ENCODE measurements at regions not wholly inside any gene's neighbourhood (a gene's known extent, or its start where the extent isn't known, plus 50 kb on each side); places are given as distances from the start of the nearest gene placed in this dataset.

GRCh38 chr1:14015917-14016316, 315.9 kb downstream of the PRDM2 start:
- Histone ChIP-seq H3K4me1 (ENCODE audit: control insufficient read depth in 3 of 3, insufficient read depth in 2 of 3, low read depth in 1 of 3, low read length in 2 of 3) (no peaks in the 10 kb centered on the region), H3K36me3 (ENCODE audit: control insufficient read depth in 3 of 3, insufficient read depth in 2 of 3, low read depth in 1 of 3, low read length in 3 of 3) (no peaks in the 10 kb centered on the region), H3K9me3 (ENCODE audit: control insufficient read depth in 2 of 2, insufficient read depth in 1 of 2, low read depth in 1 of 2, low read length in 1 of 2) (no peaks in the 10 kb centered on the region), H3K27me3 (ENCODE audit: control insufficient read depth in 3 of 3, insufficient read depth in 3 of 3, low read length in 3 of 3) (no peaks in the 10 kb centered on the region), H3K4me3 (ENCODE audit: low read depth in 1 of 3, low read length in 3 of 3) (no peak overlapping the region), H3K27ac (ENCODE audit: low read depth in 1 of 3, low read length in 2 of 3) (no peak overlapping the region)
- WGBS, 3 donors, result 75 to 88% (median 78%) methylated on average over 4 of the region's 4 CpGs
- DNase-seq (no peak), FAIRE-seq (no peak)

GRCh38 chr1:14017531-14017961, 317.6 kb downstream of the PRDM2 start:
- Histone ChIP-seq H3K27ac (ENCODE audit: low read depth in 1 of 3, low read length in 2 of 3) (no peak overlapping the region), H3K9me3 (ENCODE audit: control insufficient read depth in 2 of 2, insufficient read depth in 1 of 2, low read depth in 1 of 2, low read length in 1 of 2) (no peaks in the 10 kb centered on the region), H3K36me3 (ENCODE audit: control insufficient read depth in 3 of 3, insufficient read depth in 2 of 3, low read depth in 1 of 3, low read length in 3 of 3) (no peaks in the 10 kb centered on the region), H3K4me1 (ENCODE audit: control insufficient read depth in 3 of 3, insufficient read depth in 2 of 3, low read depth in 1 of 3, low read length in 2 of 3) (no peaks in the 10 kb centered on the region), H3K4me3 (ENCODE audit: low read depth in 1 of 3, low read length in 3 of 3) (no peak overlapping the region), H3K27me3 (ENCODE audit: control insufficient read depth in 3 of 3, insufficient read depth in 3 of 3, low read length in 3 of 3) (no peaks in the 10 kb centered on the region)
- peak; percentile 25 to 47 for DNase-seq
- no peak for FAIRE-seq
- 26 to 39% (median 31%) methylated on average over 7 of the region's 7 CpGs for WGBS, 3 donors

DNA sequence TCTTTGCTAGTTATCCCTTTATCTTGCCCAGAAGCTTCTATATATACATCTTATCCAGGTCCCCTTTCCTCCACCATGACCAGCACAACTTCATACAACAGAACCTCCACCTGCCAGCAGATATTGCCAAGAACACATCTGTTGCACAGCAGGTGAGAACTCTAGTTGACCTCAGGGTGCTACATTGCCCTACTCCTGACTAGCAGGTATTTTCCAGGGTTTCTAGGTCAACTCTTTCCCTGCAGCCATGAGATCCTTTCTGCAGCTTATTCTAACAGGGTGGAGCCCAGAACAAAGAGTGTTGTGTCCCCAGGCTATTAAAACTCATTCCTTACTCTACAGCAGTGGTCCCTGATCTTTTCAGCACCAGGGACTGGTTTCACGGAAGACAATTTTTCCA, 319.5 kb downstream of the PRDM2 start:
- no peak for FAIRE-seq
- 90 to 98% (median 94%) methylated on average over 1 of the region's 1 CpG for WGBS, 3 donors

DNA sequence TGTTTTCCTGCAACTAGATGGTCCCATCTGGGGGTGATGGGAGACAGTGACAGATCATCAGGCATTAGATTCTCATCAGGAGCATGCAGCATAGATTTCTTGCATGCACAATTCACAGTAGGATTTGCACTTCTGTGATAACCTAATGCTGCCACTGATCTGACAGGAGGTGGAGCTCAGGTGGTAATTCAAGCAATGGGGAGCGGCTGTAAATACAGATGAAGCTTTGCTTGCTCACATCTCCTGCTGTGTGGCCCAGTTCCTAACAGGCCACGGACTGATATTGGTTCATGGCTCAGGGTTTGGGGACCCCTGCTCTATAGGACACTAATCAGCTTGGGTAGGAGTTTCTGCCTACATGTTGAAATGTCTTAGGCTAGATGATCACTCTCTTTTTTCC, 320.0 kb downstream of the PRDM2 start:
- WGBS, 3 donors, result 84 to 89% (median 85%) methylated on average over 2 of the region's 2 CpGs
- Histone ChIP-seq H3K36me3 (ENCODE audit: control insufficient read depth in 3 of 3, insufficient read depth in 2 of 3, low read depth in 1 of 3, low read length in 3 of 3) (no peaks in the 10 kb centered on the region), H3K27ac (ENCODE audit: low read depth in 1 of 3, low read length in 2 of 3) (no peak overlapping the region), H3K4me1 (ENCODE audit: control insufficient read depth in 3 of 3, insufficient read depth in 2 of 3, low read depth in 1 of 3, low read length in 2 of 3) (no peaks in the 10 kb centered on the region), H3K4me3 (ENCODE audit: low read depth in 1 of 3, low read length in 3 of 3) (no peak overlapping the region), H3K9me3 (ENCODE audit: control insufficient read depth in 2 of 2, insufficient read depth in 1 of 2, low read depth in 1 of 2, low read length in 1 of 2) (no peaks in the 10 kb centered on the region), H3K27me3 (ENCODE audit: control insufficient read depth in 3 of 3, insufficient read depth in 3 of 3, low read length in 3 of 3) (no peaks in the 10 kb centered on the region)
- DNase-seq (no peak), FAIRE-seq (no peak)

More for the DNA sequence above, 319.5 kb downstream of the PRDM2 start:
- no peaks in the 10 kb centered on the region for H3K4me1 ChIP-seq (ENCODE audit: control insufficient read depth in 3 of 3, insufficient read depth in 2 of 3, low read depth in 1 of 3, low read length in 2 of 3)
- H3K36me3 ChIP-seq (ENCODE audit: control insufficient read depth in 3 of 3, insufficient read depth in 2 of 3, low read depth in 1 of 3, low read length in 3 of 3), result no peaks in the 10 kb centered on the region
- no peak overlapping the region for H3K4me3 ChIP-seq (ENCODE audit: low read depth in 1 of 3, low read length in 3 of 3)
- no peak for DNase-seq
- H3K27ac ChIP-seq (ENCODE audit: low read depth in 1 of 3, low read length in 2 of 3), result no peak overlapping the region
- no peaks in the 10 kb centered on the region for H3K27me3 ChIP-seq (ENCODE audit: control insufficient read depth in 3 of 3, insufficient read depth in 3 of 3, low read length in 3 of 3)
- no peaks in the 10 kb centered on the region for H3K9me3 ChIP-seq (ENCODE audit: control insufficient read depth in 2 of 2, insufficient read depth in 1 of 2, low read depth in 1 of 2, low read length in 1 of 2)

DNA sequence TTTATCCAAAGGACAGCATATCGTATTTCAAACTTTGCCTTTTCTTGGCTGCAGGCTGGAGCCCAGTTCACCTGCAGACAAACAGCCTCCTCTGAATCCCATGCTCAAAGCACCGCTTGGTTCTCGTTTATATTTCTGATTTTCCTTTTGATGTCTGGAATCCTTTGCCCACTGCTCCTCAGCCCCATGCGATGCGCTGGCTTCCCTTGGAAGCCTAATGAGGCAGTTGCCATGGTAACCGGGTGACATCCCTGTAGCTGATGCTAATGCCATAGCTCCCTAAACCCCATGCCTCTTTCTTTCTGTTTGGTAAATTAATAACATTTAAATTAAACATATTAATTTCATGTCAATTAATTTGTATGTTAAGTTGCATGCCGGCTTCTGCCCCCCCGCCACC, 327.1 kb downstream of the PRDM2 start:
- FAIRE-seq, result no peak

DNA sequence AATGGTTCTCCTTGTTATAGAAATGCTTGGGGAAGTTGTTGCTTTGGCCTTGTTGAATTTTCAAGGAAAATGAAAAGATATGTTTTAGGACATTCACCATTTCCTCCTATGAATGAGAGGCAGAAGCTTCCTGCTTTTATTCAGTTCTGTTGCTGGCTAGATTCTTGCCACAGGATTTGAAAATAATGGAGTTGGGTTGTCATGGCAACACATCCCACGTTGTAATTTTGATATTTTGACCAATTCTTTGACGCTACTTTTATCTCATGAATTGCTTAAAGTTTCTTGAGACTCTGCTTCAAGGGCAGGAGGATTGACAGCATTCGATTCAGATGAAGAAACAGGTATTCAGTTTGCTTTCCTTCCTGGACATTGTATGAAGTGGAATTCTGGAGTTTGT, 331.5 kb downstream of the PRDM2 start:
- H3K36me3 ChIP-seq (ENCODE audit: control insufficient read depth in 3 of 3, insufficient read depth in 2 of 3, low read depth in 1 of 3, low read length in 3 of 3), result no peaks in the 10 kb centered on the region
- DNase-seq (no peak), FAIRE-seq (no peak)
- H3K9me3 ChIP-seq (ENCODE audit: control insufficient read depth in 2 of 2, insufficient read depth in 1 of 2, low read depth in 1 of 2, low read length in 1 of 2), result peaks cover 0 to 15% of the 10 kb centered on the region in 2 donors
- no peak overlapping the region for H3K27ac ChIP-seq (ENCODE audit: low read depth in 1 of 3, low read length in 2 of 3)
- H3K4me3 ChIP-seq (ENCODE audit: low read depth in 1 of 3, low read length in 3 of 3), result no peak overlapping the region
- H3K27me3 ChIP-seq (ENCODE audit: control insufficient read depth in 3 of 3, insufficient read depth in 3 of 3, low read length in 3 of 3), result no peaks in the 10 kb centered on the region
- H3K4me1 ChIP-seq (ENCODE audit: control insufficient read depth in 3 of 3, insufficient read depth in 2 of 3, low read depth in 1 of 3, low read length in 2 of 3), result no peaks in the 10 kb centered on the region
- 59 to 64% (median 62%) methylated on average over 3 of the region's 3 CpGs for WGBS, 3 donors

More for the DNA sequence above, 327.1 kb downstream of the PRDM2 start:
- DNase-seq, result no peak
- Histone ChIP-seq H3K27me3 (ENCODE audit: control insufficient read depth in 3 of 3, insufficient read depth in 3 of 3, low read length in 3 of 3) (no peaks in the 10 kb centered on the region), H3K4me1 (ENCODE audit: control insufficient read depth in 3 of 3, insufficient read depth in 2 of 3, low read depth in 1 of 3, low read length in 2 of 3) (no peaks in the 10 kb centered on the region), H3K36me3 (ENCODE audit: control insufficient read depth in 3 of 3, insufficient read depth in 2 of 3, low read depth in 1 of 3, low read length in 3 of 3) (no peaks in the 10 kb centered on the region), H3K4me3 (ENCODE audit: low read depth in 1 of 3, low read length in 3 of 3) (no peak overlapping the region), H3K27ac (ENCODE audit: low read depth in 1 of 3, low read length in 2 of 3) (no peak overlapping the region), H3K9me3 (ENCODE audit: control insufficient read depth in 2 of 2, insufficient read depth in 1 of 2, low read depth in 1 of 2, low read length in 1 of 2) (no peaks in the 10 kb centered on the region)
- whole genome bisulfite sequencing, 3 donors, result 76 to 89% (median 86%) methylated on average over 8 of the region's 8 CpGs

DNA sequence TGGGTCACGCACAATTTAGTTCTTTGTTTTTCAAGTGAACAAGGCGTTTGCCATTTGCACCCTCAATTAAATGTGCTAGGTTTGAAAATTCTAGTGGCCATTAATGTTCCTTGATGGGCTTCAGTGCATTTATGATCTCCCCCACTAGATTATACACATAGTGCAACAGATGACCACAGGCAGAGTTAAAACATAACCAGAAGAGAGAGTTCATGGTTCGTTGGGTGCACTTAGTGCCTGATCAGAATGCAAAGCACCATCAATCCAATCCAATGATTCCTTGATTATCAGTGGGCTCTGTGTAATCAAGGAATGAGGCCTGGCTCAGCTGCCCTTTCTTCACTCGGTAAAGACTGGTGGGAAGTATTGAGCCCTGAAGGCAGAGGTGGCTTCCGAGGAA, 334.5 kb downstream of the PRDM2 start:
- Histone ChIP-seq H3K27me3 (ENCODE audit: control insufficient read depth in 3 of 3, insufficient read depth in 3 of 3, low read length in 3 of 3) (no peaks in the 10 kb centered on the region), H3K4me1 (ENCODE audit: control insufficient read depth in 3 of 3, insufficient read depth in 2 of 3, low read depth in 1 of 3, low read length in 2 of 3) (no peaks in the 10 kb centered on the region), H3K9me3 (ENCODE audit: control insufficient read depth in 2 of 2, insufficient read depth in 1 of 2, low read depth in 1 of 2, low read length in 1 of 2) (peaks cover 0 to 15% of the 10 kb centered on the region in 2 donors), H3K36me3 (ENCODE audit: control insufficient read depth in 3 of 3, insufficient read depth in 2 of 3, low read depth in 1 of 3, low read length in 3 of 3) (no peaks in the 10 kb centered on the region), H3K27ac (ENCODE audit: low read depth in 1 of 3, low read length in 2 of 3) (no peak overlapping the region), H3K4me3 (ENCODE audit: low read depth in 1 of 3, low read length in 3 of 3) (no peak overlapping the region)
- no peak for FAIRE-seq
- DNase-seq, result no peak
- 74 to 89% (median 83%) methylated on average over 5 of the region's 5 CpGs for WGBS, 3 donors

DNA sequence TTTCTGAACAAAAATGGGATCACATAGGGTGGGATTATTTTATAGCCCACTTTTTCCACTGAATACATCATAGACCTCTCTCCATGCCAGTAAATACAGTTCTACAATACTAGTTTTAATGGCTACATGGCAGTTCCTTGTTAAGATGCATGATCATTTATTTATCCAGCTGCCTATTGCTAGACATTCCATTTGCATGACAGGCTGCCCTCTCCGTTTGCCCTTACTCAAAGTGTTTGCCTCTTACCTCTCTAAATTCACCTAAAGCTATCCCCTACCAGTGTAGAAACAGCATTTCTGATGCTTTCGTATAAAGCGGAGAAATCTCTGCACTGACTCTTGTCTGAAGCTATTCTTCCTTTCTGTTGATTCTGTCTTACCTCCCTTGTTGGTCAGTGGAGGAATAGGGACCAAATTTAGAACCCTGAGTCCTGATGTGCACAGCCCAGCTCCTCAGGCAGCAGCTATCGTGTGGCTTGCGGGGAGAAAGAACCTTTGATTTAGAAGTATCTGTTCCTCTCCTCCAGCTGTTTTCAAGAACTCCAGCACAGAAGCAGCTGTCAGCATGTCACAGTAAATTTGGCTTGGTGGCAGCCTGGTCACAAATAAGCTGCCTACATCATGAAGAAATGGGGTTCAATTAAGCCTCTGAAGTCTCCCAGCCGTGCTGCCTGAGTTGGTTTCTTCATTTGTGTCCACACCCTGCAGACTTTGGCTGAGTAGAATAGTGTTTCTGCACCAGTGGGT, 337.3 kb downstream of the PRDM2 start:
- Histone ChIP-seq H3K27me3 (ENCODE audit: control insufficient read depth in 3 of 3, insufficient read depth in 3 of 3, low read length in 3 of 3) (no peaks in the 10 kb centered on the region), H3K9me3 (ENCODE audit: control insufficient read depth in 2 of 2, insufficient read depth in 1 of 2, low read depth in 1 of 2, low read length in 1 of 2) (peaks cover 1 to 17% of the 10 kb centered on the region in 2 donors), H3K4me3 (ENCODE audit: low read depth in 1 of 3, low read length in 3 of 3) (no peak overlapping the region), H3K4me1 (ENCODE audit: control insufficient read depth in 3 of 3, insufficient read depth in 2 of 3, low read depth in 1 of 3, low read length in 2 of 3) (no peaks in the 10 kb centered on the region), H3K36me3 (ENCODE audit: control insufficient read depth in 3 of 3, insufficient read depth in 2 of 3, low read depth in 1 of 3, low read length in 3 of 3) (no peaks in the 10 kb centered on the region), H3K27ac (ENCODE audit: low read depth in 1 of 3, low read length in 2 of 3) (no peak overlapping the region)
- FAIRE-seq (no peak), DNase-seq (no peak)
- WGBS, 3 donors, result 61 to 71% (median 66%) methylated on average over 6 of the region's 6 CpGs

Measured in small intestine (tissue), 7 donors.